NCI-H2196 treated with DMSO at 0.1 percent for 48 hours (cell line): ENCODE measurements at regions not wholly inside any gene's neighbourhood (a gene's known extent, or its start where the extent isn't known, plus 50 kb on each side); places are given as distances from the start of the nearest gene placed in this dataset.

ENCODE experiments used
- DNase-seq: peaks from one replicate; lab custom pipeline; 2025; ENCODE audit not compliant: unreplicated experiment; lab: John Stamatoyannopoulos, UW

DNA sequence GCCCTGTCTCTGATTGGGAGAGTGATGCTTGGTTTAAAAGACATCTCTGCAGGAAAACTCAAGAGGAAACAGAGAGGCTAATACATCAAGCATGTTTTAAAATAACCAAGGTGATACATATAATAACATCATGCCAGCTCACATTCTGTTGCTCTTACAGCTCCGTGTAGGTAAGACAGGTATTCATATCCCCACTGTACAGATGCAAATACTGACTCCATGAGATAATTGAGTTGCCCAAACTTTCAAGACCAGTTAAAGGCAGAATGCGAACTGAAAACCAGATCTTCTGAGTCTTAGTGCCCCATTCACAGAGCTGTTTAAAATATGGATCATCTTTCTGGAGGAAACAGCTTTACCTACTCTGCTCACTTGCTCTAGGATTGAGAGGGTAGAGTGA is 214.0 kb downstream of the PIK3R1 start:
- no peak for DNase-seq

DNA sequence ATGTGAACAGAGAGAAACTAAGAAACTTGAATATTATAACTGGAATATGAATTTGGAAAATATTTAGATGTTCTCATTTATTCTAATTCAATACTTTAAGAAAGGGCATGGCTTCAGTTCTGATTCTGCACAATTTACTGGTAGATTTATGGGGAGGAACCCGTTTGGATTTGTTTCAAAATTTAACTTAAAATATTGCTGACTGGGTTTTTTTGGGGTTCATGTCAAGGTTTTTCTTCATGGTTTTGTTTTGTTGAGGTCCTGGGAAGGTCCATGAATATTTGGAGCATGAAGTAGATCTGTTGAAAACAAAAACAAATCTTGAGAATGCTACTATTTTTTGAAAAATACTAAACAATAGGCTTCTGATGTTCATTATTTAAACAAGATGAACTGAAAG is 214.7 kb downstream of the PIK3R1 start:
- DNase-seq: no peak

DNA sequence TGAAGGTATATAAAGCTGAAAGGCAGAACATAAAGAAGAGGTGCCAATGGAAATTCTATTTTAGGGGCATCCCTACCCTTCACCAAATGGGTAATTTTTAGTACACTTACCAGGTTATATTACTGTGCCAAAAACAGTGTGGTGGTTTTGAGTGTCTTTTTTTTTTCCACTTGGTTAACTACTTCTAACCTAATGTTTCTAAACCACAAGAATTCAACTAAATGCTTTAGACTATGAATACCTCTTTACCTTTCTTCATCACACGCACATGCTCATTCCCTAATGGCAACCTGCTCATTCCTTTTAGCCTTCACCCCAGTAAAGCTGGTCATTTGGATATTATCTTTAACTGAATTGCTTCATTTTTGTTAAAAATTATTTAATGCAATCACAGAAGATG is 215.6 kb downstream of the PIK3R1 start:
- no peak for DNase-seq

DNA sequence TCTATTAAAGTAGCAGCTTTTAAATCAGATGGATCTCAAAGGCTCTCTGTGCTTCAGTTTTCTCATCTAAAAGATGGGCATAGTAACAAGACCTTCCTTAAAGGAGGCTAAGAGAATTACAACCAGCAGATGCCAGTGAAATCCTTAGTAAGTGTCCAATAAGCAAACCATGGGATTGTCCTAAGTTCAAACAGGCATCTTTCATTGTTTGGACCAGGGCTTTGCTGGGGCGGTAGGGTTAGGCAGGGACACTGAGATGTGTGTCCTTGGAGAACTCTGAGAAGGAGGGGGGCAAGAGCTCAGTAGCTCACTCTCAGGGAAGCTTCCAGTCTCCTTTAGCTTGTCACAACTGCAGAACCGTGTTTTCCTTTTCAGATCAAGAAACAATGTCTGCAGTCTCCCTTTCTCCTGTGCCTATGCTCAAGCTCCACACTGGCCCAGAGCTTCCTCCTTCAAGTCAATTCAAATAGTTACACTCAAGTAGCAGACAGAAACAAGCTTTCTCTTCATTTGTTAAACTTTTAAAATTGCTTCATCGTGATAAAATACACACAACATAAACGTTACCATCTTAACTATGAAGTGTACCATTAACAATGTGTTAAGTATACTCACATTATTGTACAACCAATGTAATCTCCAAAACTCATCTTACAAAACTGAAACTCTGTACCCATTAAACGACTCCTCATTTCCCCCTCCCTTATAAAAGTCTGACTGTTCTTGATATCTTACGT is 216.2 kb downstream of the PIK3R1 start:
- DNase-seq: no peak

DNA sequence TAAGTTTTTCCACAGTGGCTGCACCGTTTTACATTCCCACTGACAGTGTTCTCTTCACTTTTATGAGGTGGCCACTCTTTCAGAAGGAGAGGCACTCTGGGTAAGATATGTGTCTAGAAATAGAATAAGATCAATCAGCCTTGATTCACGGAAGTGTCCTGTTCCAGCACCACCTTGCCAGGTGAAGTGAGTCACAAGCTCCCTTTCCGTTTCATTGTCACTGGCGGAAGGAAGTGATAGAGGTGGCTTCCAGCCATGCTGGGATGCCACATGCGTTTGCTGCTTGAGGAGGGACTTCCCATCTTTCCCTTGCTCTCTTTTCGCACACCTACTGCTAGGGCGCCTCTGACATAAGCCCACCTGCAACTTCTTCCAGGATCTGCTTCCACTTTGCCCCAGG is 217.1 kb downstream of the PIK3R1 start:
- DNase-seq: no peak

DNA sequence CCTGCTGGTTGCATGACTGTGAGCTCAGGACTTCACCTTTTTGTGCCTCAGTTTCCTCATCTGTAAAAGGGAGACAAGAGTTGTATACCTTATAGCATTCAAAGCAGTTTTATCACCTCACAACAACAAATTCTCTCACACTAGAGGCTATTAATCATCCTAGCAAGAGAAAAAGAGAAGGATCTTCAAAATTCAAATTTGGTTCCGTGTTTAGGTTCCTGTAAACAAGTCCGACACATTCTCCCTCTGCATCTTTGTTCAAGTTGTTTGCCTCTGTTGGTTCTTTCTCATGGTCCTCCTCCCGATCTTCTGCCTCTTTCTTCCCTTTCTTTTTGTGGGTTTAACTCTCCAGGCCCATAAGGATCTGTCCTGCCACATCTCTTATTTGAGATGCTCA is 218.0 kb downstream of the PIK3R1 start:
- DNase-seq: no peak

DNA sequence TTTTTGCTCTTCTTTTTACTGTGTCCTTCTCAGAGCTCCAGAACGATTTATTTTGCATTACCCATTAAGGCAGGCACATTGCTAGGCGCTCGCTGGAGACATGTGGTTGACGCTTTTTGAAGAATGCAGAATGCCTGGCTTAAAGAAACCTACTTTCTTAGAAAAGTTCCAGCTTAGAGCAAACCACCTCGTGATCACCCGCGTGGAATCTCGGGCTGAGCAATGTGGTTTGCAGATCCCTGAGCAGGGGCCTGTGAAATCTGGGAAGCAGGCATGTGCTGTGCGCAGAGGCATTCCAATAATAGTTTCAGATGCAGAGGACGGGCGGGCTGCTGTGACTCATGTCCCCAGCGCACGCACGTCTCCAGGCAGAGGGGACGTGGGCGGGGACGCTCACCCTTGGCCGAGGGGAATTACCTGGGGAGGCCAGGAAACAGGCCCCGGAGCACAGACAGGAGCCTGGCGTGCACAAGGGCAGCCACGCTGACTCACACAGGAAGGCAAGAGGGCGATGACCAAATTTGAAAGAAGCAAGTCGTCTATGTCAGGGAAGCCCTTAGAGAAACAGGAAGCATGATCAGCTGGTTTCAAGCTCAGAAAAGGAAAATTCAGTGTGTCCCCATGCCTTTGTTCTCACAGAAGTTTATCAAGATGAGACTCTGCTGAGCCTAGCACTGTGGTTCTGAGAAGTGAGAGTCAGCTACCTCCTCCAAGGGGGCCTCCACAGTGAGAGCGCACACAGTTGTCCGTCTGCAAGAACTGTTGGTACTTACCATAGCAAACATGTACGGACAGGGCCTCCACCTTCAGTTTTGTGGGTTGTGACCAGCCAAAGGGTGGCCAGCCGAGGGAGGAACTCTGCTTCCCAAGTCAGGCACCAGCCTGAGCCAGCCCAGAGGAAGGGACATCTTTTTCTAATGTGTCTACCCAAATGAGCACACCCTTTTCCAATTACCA is 218.6 kb downstream of the PIK3R1 start:
- DNase-seq: no peak

DNA sequence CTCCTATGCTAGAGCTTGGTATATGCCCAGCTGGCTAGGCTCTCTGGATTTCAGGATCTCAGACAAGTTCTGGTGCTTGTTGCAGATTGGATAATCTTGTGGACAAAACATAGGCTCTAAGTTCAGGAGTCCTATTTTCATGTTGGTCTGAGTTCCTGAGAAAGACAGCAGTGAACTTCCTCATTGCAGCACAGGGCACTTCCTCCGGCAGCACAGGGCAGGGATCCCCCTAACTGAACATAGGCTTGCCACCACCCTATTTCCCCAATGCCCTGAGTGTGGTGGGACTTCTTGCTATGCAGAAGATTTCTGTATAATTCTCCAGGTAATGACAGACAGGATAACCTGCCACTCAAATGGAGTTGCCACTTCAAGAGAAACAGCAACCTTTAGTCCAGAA is 220.1 kb downstream of the PIK3R1 start:
- DNase-seq: no peak

DNA sequence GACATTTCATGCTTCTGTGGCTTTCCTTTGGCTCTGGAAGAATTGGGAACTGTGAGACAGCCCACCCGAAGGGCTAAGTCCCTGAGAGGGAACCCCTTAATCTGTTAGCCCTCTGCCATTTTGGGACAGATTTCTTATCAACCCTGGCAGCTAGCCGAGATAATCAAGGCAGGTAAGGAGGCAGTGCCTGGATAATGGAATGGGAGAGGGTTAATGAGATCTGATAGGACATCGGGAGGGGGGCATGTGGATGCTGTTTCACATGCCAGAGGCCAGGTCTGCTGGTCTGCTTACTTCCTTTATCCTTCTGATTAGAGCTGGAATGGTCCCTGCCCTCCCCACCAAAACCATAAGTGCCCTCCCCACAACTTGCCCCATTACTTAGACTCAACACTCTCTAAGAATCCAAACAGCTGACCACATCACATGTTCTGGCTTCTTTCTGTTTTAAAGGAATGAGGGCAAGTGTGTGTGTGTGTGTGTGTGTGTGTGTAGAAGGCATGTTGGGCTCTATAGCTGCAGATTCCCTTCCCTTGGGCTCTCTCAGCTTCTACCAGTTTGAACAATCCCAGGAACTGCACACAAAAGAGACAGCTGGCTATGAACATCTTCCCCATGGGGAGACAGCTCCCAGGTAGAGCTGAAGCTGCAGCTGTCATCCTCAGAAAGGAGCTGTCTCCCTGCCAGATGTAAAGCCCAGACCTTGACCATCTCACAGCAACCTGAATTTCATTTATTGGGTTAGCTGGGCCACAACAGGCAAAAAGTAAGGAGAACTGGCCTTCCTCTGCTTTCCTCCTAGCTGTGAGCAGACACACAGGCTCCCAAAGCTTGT is 221.3 kb downstream of the PIK3R1 start:
- DNase-seq: no peak

DNA sequence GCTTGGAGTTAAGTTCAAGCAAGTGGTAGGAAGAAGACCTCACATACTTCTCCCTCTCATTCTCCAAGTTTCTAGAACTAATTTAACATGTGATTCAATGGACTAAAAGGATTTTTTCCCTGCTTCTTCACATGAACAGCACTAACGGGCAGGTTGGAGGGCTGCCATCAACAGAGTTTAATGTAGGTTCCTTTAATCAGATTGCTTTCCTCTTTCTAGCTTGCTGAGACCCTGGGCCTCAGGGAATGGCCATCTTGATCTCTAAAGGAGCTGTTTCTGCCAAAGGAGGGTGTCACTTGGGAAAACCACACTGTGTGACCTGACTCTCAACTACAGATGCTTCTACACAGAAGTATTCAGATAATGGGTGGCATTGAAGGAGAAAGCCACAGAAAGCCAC is 223.3 kb downstream of the PIK3R1 start:
- DNase-seq: no peak

DNA sequence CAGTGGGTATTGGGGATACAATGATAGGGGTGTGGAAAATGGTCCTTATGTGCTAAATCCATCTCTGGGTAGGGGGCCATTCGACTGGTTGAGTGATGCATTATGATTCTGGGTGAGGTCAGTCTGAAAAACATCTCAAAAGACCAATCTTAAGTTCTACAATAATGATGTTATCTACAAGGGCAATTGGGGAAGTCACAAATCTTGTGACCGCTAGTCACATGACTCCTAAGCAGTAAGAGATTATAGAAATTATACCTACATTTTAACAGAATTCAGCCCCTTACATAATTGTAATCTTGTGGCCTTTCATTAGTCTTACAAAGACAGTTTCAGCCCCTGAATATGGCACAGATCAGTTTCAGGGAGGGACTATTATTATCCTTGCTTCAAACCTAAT is 224.7 kb downstream of the PIK3R1 start:
- DNase-seq: no peak

DNA sequence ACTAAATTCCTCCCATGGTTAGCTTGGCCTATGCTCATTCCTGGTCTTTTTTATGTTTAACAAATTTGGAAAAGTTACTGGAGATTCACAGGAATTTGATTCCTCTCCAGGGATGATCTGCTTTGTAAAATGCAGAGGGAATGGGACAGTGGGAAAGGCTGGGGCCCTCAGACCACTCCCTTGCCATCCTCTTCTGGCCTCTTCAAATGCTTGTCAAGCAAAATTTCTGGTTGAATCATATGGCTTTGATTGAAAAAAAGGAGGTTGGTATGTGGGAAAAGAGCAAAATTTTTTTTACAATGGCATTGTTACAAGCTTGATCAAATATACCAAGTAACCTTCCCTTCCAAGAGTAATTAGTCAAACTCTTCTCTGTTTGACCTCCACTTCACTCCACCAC is 225.1 kb downstream of the PIK3R1 start:
- DNase-seq: no peak

DNA sequence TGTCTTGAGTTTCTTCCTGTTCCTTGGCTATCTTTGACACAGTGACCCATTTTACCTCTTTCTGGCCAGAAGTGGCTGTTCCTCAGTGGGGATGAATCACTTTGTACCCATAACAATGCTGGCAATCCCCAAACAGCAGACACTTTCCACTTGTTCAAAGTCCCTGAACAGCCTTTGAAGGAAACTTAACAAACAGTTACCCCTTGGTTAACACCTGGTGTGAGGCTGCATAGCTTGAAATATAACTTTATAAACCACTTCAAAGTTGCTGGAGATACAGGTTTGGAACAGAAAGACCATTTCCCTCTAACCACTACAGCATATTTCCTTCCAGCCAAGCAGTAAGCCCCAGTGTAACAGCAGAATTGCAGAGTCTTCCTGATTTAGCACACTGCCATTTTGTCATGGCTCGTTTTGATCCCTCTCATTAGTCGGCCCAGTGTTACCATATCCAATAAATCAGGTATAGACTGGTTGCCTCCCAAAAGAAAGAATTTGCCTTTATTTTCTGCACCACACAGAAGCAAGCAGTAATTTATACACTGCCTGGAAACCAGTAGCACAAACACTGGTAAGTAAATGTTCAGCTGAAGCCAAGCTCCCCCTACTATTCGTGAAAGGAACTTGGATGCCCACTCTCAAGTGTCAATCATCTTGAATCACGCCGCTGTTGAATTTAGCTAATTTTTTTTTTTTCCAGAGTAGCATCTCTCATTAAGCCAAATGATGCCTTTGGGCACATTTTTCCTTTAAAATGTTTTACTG is 225.9 kb downstream of the PIK3R1 start:
- no peak for DNase-seq

DNA sequence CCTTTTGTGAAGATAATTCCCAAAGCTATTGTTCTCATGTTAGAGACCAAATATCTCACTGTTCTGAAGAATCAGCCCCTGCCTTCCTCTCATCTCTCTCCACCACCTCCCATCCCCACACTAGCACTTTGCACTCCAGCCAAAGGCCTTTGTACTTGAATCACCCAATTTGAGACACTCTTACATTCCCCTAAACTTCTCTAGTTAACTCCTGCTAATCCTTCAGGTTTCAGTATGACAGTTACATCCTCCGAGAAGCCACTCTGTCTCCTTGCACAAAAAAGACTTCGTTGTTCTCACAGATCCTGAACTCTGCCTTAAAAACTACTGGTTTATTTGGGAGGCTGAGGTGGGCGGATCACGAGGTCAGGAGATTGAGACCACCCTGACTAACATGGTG is 227.5 kb downstream of the PIK3R1 start:
- DNase-seq: no peak

DNA sequence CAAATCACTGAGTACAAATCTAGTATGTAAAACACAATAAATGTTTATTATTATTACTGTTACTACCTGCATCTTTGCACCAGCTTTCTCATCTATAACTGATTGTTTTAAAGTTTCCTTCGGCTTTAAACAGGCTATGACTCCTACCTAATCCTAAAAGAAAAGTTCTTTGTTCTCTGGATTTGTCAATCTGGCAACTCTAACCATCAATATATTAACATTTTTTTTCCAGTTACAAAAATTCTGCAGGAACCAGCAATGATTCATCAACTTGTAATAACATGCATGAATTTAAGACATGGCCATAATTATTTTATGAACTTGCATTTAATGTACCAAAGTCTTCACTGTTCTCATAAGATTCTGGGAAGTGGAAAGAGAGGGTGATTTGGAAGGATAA is 228.5 kb downstream of the PIK3R1 start:
- DNase-seq: no peak

DNA sequence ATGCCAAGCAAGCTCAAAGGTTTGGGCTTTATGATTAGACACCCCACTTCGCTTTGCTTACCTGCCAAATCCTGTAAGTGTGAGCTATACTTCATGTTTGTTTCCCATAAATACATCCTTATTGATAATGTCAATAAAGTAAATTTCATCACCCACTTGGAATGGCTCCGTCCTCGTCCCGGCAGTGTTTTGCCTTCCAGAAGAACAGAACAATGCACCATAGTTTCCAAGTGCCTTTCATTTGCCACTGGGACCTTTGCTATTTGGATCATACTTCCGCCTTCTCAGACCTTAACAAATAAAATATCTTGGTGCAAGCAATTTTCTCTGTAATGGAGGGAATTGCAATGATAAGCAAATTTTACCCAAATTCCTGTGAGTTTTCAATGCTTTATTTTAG is 229.3 kb downstream of the PIK3R1 start:
- no peak for DNase-seq

DNA sequence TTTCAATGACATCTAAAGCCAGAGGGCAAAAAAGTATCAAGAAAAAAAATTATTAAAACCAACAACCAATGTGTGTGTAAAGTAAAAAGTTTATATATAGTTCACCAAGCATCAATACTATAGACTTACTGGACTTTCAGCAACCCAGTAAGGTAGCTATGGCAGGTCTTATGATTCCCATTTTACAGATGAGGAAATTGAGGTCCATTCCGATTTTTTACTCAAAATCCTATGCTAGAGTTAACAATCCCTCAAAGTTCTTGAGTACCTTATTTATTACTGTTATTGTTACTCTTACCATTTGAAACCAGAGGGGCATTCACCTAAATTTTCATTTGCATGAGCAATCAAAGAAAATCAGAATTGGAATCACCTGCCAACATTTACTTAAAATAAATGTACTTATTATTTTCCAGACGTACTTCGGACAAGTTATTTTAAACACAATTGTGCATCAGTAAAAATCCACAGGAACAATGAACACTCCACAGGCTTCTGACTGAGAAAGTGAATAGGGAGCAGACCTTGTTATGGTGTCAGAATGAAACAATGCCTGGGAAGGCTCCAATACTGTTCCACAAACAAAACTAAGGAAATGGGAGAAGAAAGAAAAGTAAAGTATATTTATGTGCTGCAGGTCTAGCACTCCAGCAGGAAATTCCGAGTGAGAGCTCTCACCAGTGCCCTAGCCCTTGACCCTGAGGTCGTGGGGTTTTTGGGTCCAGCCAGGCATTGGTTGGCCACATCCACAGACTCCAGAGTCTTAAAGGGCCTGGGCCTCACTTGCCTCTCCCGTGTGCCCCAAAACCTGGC is 229.9 kb downstream of the PIK3R1 start:
- DNase-seq: no peak

DNA sequence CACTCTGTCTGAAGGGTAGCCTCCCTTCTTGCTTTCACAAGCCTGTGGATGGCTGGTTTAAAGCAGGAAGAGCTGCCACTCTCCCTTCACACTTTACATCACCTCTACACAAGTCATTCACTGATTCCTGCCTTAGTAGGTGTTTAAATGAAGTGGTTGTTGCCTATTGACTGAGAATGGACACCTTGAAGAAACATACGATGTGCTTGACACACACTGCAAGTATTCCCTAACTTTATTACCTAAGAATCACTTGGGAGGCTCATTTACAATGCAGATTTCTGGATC is 230.5 kb downstream of the PIK3R1 start:
- no peak for DNase-seq

DNA sequence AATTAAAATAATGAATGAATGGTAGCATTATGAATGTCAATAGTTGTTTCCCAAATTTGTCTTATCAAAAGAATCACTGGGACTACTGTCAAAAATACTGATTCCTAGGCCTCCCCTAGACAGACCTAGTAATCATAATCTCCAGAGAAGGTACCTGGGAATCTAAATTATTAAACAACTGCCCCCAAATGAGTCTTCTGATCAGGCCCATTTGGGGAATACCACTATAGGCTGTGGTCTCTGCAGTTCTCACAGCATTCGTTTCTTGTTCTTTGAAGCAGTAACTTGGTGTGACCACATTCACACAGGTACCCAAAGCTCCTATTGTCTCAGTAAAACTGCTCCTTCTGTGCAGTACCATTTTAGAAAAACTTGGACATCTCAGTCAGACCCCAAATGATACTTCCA is 230.9 kb downstream of the PIK3R1 start:
- DNase-seq: no peak
